BJ (cell line): ENCODE measurements at regions not wholly inside any gene's neighbourhood (a gene's known extent, or its start where the extent isn't known, plus 50 kb on each side); places are given as distances from the start of the nearest gene placed in this dataset.

ENCODE experiments used
- CTCF ChIA-PET: fragments of 350-600 bp; formaldehyde crosslinking; extraction: SDS; loops from one replicate; lab custom pipeline; 2021; ENCODE audit warnings: antibody characterized with exemption, inconsistent platforms; lab: Yijun Ruan, JAX
- POLR2A ChIA-PET: fragments of 300-600 bp; sonication (Branson Sonifier 250); formaldehyde crosslinking; extraction: SDS; loops from one replicate; lab custom pipeline; 2021; ENCODE audit warnings: antibody characterized with exemption; lab: Charles Lee
- DNase-seq: peaks from one replicate; pipeline ENCODE4 v3.0.0-alpha.2; 2011; ENCODE audit warnings: low read depth
- H3K27me3 ChIP-seq: 2 replicates; pipeline ENCODE4 v1.6.0; 2011; ENCODE audit warnings: low read length; ENCODE audit not compliant: control insufficient read depth, insufficient read depth
- H3K36me3 ChIP-seq: 2 replicates; pipeline ENCODE4 v1.5.1; 2011; ENCODE audit warnings: low read length; ENCODE audit not compliant: control insufficient read depth, insufficient read depth
- H3K4me3 ChIP-seq: 2 replicates; pipeline ENCODE4 v1.5.1; 2011; ENCODE audit warnings: low read depth, mild to moderate bottlenecking, control low read depth, low read length
- CTCF ChIP-seq: IDR thresholded peaks from 2 replicates; pipeline ENCODE4 v1.5.1; 2011; ENCODE audit warnings: low read depth, mild to moderate bottlenecking, control low read depth, inconsistent platforms, low read length, moderate library complexity; ENCODE audit not compliant: insufficient read depth

DNA sequence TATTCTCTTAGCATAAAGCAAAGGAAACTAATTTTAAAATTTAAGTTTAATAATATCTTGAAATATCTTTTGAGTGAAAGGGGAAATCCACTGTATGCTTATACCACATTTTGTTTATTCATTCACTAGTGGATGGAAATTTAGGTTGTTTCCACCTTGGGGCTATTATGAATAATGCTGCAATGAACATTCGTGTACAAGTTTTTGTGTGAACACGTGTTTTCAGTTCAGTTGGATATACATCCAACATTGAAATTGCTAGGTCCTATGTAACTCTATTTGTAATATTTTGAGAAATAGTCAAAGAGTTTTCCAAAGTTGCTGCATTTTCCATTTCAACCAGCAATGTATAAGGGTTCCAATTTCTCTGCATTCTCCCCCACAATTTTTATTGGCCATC, 83.7 kb upstream of the ETV6 start:
- TF ChIP-seq CTCF = no peak
- H3K4me3 ChIP-seq = no peak overlapping the region

GRCh38 chr12:11568155-11568761, 81.2 kb upstream of the ETV6 start:
- DNase-seq = no peak
- H3K4me3 ChIP-seq = no peak overlapping the region
- no peak for TF ChIP-seq CTCF
- H3K36me3 ChIP-seq = no peaks in the 10 kb centered on the region
- POLR2A ChIA-PET = no interaction called here
- H3K27me3 ChIP-seq = no peaks in the 10 kb centered on the region
- CTCF ChIA-PET = interaction anchor here (1.5 kb wide), 1 partner anchor 12 kb away, joined by 4 read pairs; no protein-coding TSS in a partner anchor

More for the DNA sequence above, 83.7 kb upstream of the ETV6 start:
- H3K36me3 ChIP-seq = no peaks in the 10 kb centered on the region
- no peak for DNase-seq
- POLR2A ChIA-PET = no interaction called here
- CTCF ChIA-PET = interaction anchor here (0.9 to 1.2 kb wide), 3 partner anchors 8 to 467 kb away, joined by 3 to 4 read pairs (median 4); no protein-coding TSS in a partner anchor
- H3K27me3 ChIP-seq = peaks cover 2% of the 10 kb centered on the region; the same call in 1 of the 2 replicates

DNA sequence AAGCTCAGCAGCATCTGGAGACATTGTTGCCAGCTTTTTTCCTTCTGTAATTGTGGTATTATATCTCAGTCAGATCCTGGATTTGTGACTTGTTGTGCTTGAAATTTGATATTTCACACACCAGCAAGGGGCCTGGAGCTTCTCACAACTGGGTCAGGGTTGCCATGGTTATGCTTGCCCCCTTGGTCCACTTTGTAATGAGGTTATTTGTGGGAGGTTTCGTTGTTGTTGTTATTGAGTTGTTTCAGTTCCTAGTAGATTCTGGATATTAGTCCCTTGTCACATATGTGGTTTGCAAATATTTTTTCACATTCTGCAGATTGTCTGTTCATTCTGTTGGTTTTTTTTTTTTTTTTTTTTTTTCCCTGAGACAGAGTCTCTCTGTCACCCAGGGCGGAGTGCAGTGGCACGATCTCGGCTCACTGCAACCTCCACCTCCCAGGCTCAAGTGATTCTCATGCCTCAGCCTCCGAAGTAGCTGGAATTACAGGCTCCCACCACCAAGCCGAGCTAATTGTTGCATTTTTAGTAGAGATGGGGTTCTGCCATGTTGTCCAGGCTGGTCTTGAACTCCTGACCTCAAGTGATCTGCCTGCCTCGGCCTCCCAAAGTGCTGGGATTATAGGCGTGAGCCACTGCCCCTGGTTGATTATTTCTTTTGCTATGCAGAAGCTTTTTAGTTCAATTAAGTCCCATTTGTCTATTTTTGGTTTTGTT, 80.6 kb upstream of the ETV6 start:
- TF ChIP-seq CTCF = no peak
- Histone ChIP-seq H3K4me3 (no peak overlapping the region), H3K36me3 (no peaks in the 10 kb centered on the region), H3K27me3 (no peaks in the 10 kb centered on the region)
- no peak for DNase-seq
- CTCF ChIA-PET = interaction anchor here (1.5 kb wide), 1 partner anchor 11 kb away, joined by 4 read pairs; no protein-coding TSS in a partner anchor
- POLR2A ChIA-PET = no interaction called here

DNA sequence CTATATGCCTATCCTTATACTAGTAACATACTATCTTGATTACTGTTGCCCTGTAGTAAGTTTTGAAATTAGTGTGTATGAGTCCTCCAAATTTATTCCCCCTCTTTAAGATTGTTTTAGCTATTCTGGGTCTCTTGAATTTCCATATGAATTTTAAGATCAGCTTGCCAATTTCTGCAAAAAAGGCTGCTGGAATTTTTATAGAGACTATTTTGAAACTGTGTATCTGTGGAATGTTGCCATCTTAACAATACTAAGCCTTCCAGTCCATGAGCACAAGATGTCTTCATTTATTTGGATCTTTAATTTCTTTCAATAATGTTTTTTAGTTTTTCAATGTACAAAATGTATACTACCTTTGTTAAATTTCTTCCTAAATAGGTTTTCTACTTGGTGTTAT, 79.8 kb upstream of the ETV6 start:
- Histone ChIP-seq H3K36me3 (no peaks in the 10 kb centered on the region), H3K27me3 (no peaks in the 10 kb centered on the region), H3K4me3 (no peak overlapping the region)
- ChIA-PET CTCF (interaction anchor here (1.5 kb wide), 1 partner anchor 11 kb away, joined by 4 read pairs; no protein-coding TSS in a partner anchor), POLR2A (no interaction called here)
- TF ChIP-seq CTCF = no peak
- DNase-seq = no peak

- Histone ChIP-seq H3K4me3 (no peak overlapping the region), H3K27me3 (no peaks in the 10 kb centered on the region), H3K36me3 (no peaks in the 10 kb centered on the region)
- ChIA-PET POLR2A (interaction anchor here (0.7 kb wide), 1 partner anchor 110 kb away, joined by 7 read pairs; no protein-coding TSS in a partner anchor), CTCF (interaction anchor here (0.6 to 3.2 kb wide), 3 partner anchors 8 to 459 kb away, joined by 3 to 14 read pairs (median 4); no protein-coding TSS in a partner anchor)
- no peak for DNase-seq
- no peak for TF ChIP-seq CTCF
Measured at GRCh38 chr12:11573880-11574279, 75.6 kb upstream of the ETV6 start.
